Adrenal gland (tissue), 9 donors: ENCODE measurements at regions not wholly inside any gene's neighbourhood (a gene's known extent, or its start where the extent isn't known, plus 50 kb on each side); places are given as distances from the start of the nearest gene placed in this dataset.

ENCODE experiments used
- DNase-seq, 7 donors: peaks; one replicate each; pipeline ENCODE4 v3.0.0-alpha.2; 2019 to 2020
- H3K27ac ChIP-seq, 5 donors: fragments of 200-600 bp; sonication (generic) in 4 of 5; 1 replicate in 3 of 5; 2 replicates in 2 of 5; pipeline versions ENCODE4 v1.5.1 to v1.8.0; 2016 to 2020; ENCODE audit warnings: mild to moderate bottlenecking in 1 of 5
- H3K27me3 ChIP-seq: fragments of 200-600 bp; 2 replicates; pipeline ENCODE4 v1.8.0; 2021
- H3K36me3 ChIP-seq, 2 donors: fragments of 200-600 bp; replicated peaks in 1 of 2; 1 replicate in 1 of 2; 2 replicates in 1 of 2; pipeline versions ENCODE4 v1.5.1 to v1.8.0; 2018 to 2022
- H3K4me1 ChIP-seq, 2 donors: fragments of 200-600 bp; replicated peaks in 1 of 2; 1 replicate in 1 of 2; 2 replicates in 1 of 2; pipeline versions ENCODE4 v1.5.1 to v1.8.0; 2018 to 2021
- H3K4me3 ChIP-seq, 4 donors: fragments of 200-600 bp; sonication (generic) in 3 of 4; one replicate each; pipeline ENCODE4 v1.5.1; 2016 to 2018
- H3K9me3 ChIP-seq, 3 donors: fragments of 200-600 bp; sonication (generic) in 1 of 3; replicated peaks in 1 of 3; 1 replicate in 2 of 3; 2 replicates in 1 of 3; pipeline versions ENCODE4 v1.5.1 to v1.8.0; 2016 to 2021
- CTCF ChIP-seq, 6 experiments: fragments of 450-650 bp in 4 of 6; fragments of 200-600 bp in 2 of 6; sonication (generic) in 1 of 6; IDR thresholded peaks; 1 replicate in 5 of 6; 2 replicates in 1 of 6; pipeline versions ENCODE4 v1.5.1 to v1.8.0; 2016 to 2021; ENCODE audit warnings: antibody characterized with exemption in 6 of 6, mild to moderate bottlenecking in 2 of 6, moderate library complexity in 1 of 6
- POLR2A ChIP-seq, 2 donors: fragments of 450-650 bp; IDR thresholded peaks; one replicate each; pipeline ENCODE4 v1.6.1; 2017; ENCODE audit warnings: antibody characterized with exemption in 2 of 2, mild to moderate bottlenecking in 2 of 2, moderate library complexity in 1 of 2
- WGBS, 4 donors: extraction: QIAGEN DNeasy Blood & Tissue Kit in 2 of 4; methylation state at CpG; one replicate each; pipeline versions ENCODE4 v1.1.5 to v1.1.7; 2013 to 2017; 5-methylcytosine and 5-hydroxymethylcytosine counted together
- intact Hi-C, 2 donors: fragments of 100-400 bp; cut with DNase I; formaldehyde crosslinking; loops; one replicate each; pipeline versions ENCODE4 v1.14.1 to v1.15.0; 2022 to 2023
- donor health status: healthy with polysubstance abuse.
- donor health status: Bipolar disorder and iron deficiency.
- donor health status: DM: yes; HTN: yes; CAD: no.
- donor health status: DM: no; HTN: no; CAD: no.
- donor health status: DM: no; HTN: no; CAD: no.

GRCh38 chr3:187967993-187968392 is 186.0 kb upstream of the LPP start:
- intact Hi-C loops = no loop called here
- 47 to 57% (median 55%) methylated on average over 5 of the region's 5 CpGs for WGBS, 4 donors

GRCh38 chr3:187968883-187969580 is 184.9 kb upstream of the LPP start:
- H3K36me3 ChIP-seq = no peaks in the 10 kb centered on the region
- peak; percentile 46 to 86 (median 72) for DNase-seq
- peak overlapping the region in 2 of 5 donors; percentile 46 to 47 for H3K27ac ChIP-seq
- TF ChIP-seq POLR2A (IDR thresholded peaks at IDR 0.05) (no peak), CTCF (IDR thresholded peaks at IDR 0.05) (no peak)
- WGBS, 4 donors = 58 to 74% (median 70%) methylated on average over 2 of the region's 2 CpGs
- no peaks in the 10 kb centered on the region for H3K27me3 ChIP-seq
- no peak overlapping the region for H3K4me3 ChIP-seq
- intact Hi-C loops = no loop called here
- H3K4me1 ChIP-seq = peaks cover 20 to 27% of the 10 kb centered on the region in 2 donors
- no peaks in the 10 kb centered on the region for H3K9me3 ChIP-seq

More at GRCh38 chr3:187967993-187968392, 186.0 kb upstream of the LPP start:
- no peaks in the 10 kb centered on the region for H3K27me3 ChIP-seq
- no peak overlapping the region for H3K4me3 ChIP-seq
- peak in 3 of 7 donors; percentile 38 to 50 (median 39) for DNase-seq
- H3K36me3 ChIP-seq = no peaks in the 10 kb centered on the region
- peaks cover 20 to 27% of the 10 kb centered on the region in 2 donors for H3K4me1 ChIP-seq
- H3K9me3 ChIP-seq = no peaks in the 10 kb centered on the region
- H3K27ac ChIP-seq = peak overlapping the region in 3 of 5 donors; percentile 30 to 47 (median 46)
- TF ChIP-seq CTCF (IDR thresholded peaks at IDR 0.05) (no peak), POLR2A (IDR thresholded peaks at IDR 0.05) (no peak)

GRCh38 chr3:187969581-187969950 is 184.4 kb upstream of the LPP start:
- intact Hi-C loops = no loop called here
- WGBS, 4 donors = 95 to 98% (median 96%) methylated on average over 3 of the region's 3 CpGs

GRCh38 chr3:187970106-187970505 is 183.9 kb upstream of the LPP start:
- no peak overlapping the region for H3K27ac ChIP-seq
- no peak for TF ChIP-seq POLR2A (IDR thresholded peaks at IDR 0.05)
- TF ChIP-seq CTCF (IDR thresholded peaks at IDR 0.05) = no peak
- peaks cover 20 to 27% of the 10 kb centered on the region in 2 donors for H3K4me1 ChIP-seq
- H3K36me3 ChIP-seq = no peaks in the 10 kb centered on the region
- no peaks in the 10 kb centered on the region for H3K27me3 ChIP-seq
- intact Hi-C loops = no loop called here
- H3K4me3 ChIP-seq = no peak overlapping the region
- DNase-seq = no peak
- H3K9me3 ChIP-seq = no peaks in the 10 kb centered on the region

More at GRCh38 chr3:187969581-187969950, 184.4 kb upstream of the LPP start:
- no peak for TF ChIP-seq CTCF (IDR thresholded peaks at IDR 0.05)
- TF ChIP-seq POLR2A (IDR thresholded peaks at IDR 0.05) = no peak
- Histone ChIP-seq H3K27me3 (no peaks in the 10 kb centered on the region), H3K4me3 (no peak overlapping the region), H3K4me1 (peaks cover 20 to 27% of the 10 kb centered on the region in 2 donors), H3K9me3 (no peaks in the 10 kb centered on the region), H3K36me3 (no peaks in the 10 kb centered on the region), H3K27ac (no peak overlapping the region)
- no peak for DNase-seq
